Spinal cord (tissue), 9 donors: ENCODE measurements at regions not wholly inside any gene's neighbourhood (a gene's known extent, or its start where the extent isn't known, plus 50 kb on each side); places are given as distances from the start of the nearest gene placed in this dataset.
"Not testable (repeated sequence)": the region's sequence is repeated elsewhere in the genome, so short reads cannot be mapped to it uniquely, and the experiment has no call there.

Source experiments
- DNase-seq, 6 donors: peaks; one replicate each; pipeline versions ENCODE4 v3.0.0 to v3.0.0-alpha.2; 2013 to 2015; ENCODE audit warnings: low spot score in 6 of 6, low read depth in 4 of 6
- H3K27ac ChIP-seq: one replicate; pipeline ENCODE4 v1.5.1; 2013; ENCODE audit warnings: low read depth, low read length, control low read depth
- H3K27me3 ChIP-seq: one replicate; pipeline ENCODE4 v1.6.1; 2013; ENCODE audit warnings: low read length; ENCODE audit not compliant: control insufficient read depth, insufficient read depth
- H3K36me3 ChIP-seq: one replicate; pipeline ENCODE4 v1.6.1; 2013; ENCODE audit warnings: low read length; ENCODE audit not compliant: control insufficient read depth, insufficient read depth
- H3K4me1 ChIP-seq: one replicate; pipeline ENCODE4 v1.6.1; 2013; ENCODE audit warnings: low read length; ENCODE audit not compliant: control insufficient read depth, insufficient read depth
- H3K4me3 ChIP-seq: one replicate; pipeline ENCODE4 v1.5.1; 2013; ENCODE audit warnings: low read depth, low read length, control low read depth
- H3K9me3 ChIP-seq: one replicate; pipeline ENCODE4 v1.6.1; 2013; ENCODE audit warnings: low read length; ENCODE audit not compliant: control insufficient read depth, insufficient read depth
- WGBS: methylation state at CpG from one replicate; pipeline ENCODE4 v1.1.5; 2013; ENCODE audit warnings: missing lambda C conversion rate; ENCODE audit not compliant: insufficient coverage; 5-methylcytosine and 5-hydroxymethylcytosine counted together
- donor health status: healthy.

- Histone ChIP-seq H3K27ac (no peak overlapping the region), H3K4me3 (no peak overlapping the region), H3K27me3 (no peaks in the 10 kb centered on the region), H3K9me3 (no peaks in the 10 kb centered on the region), H3K4me1 (no peaks in the 10 kb centered on the region), H3K36me3 (no peaks in the 10 kb centered on the region)
- WGBS = no CpG with 5 or more reads among the region's 2 CpGs
- no peak for DNase-seq
Observed at GRCh38 chr1:190904091-190904695, 426.5 kb upstream of the BRINP3 start.

- WGBS = no CpG with 5 or more reads among the region's 1 CpG
- H3K36me3 ChIP-seq = no peaks in the 10 kb centered on the region
- H3K4me1 ChIP-seq = no peaks in the 10 kb centered on the region
- DNase-seq = no peak
- H3K27ac ChIP-seq = no peak overlapping the region
- H3K27me3 ChIP-seq = no peaks in the 10 kb centered on the region
- no peak overlapping the region for H3K4me3 ChIP-seq
- no peaks in the 10 kb centered on the region for H3K9me3 ChIP-seq
Observed at GRCh38 chr1:190906206-190906725, 428.6 kb upstream of the BRINP3 start.

- WGBS = no CpG with 5 or more reads among the region's 1 CpG
- no peaks in the 10 kb centered on the region for H3K9me3 ChIP-seq
- H3K4me1 ChIP-seq = no peaks in the 10 kb centered on the region
- DNase-seq = no peak
- H3K36me3 ChIP-seq = no peaks in the 10 kb centered on the region
- H3K27me3 ChIP-seq = no peaks in the 10 kb centered on the region
- H3K27ac ChIP-seq = no peak overlapping the region
- H3K4me3 ChIP-seq = no peak overlapping the region
Observed at GRCh38 chr1:190908246-190908645, 430.6 kb upstream of the BRINP3 start.

- DNase-seq = no peak
- Histone ChIP-seq H3K9me3 (no peaks in the 10 kb centered on the region), H3K4me3 (no peak overlapping the region), H3K4me1 (no peaks in the 10 kb centered on the region), H3K27me3 (no peaks in the 10 kb centered on the region), H3K27ac (no peak overlapping the region), H3K36me3 (no peaks in the 10 kb centered on the region)
Observed at GRCh38 chr1:190908691-190909090, 431.0 kb upstream of the BRINP3 start.

GRCh38 chr1:190935925-190936324, 458.3 kb upstream of the BRINP3 start:
- H3K27ac ChIP-seq = no peak overlapping the region
- no peaks in the 10 kb centered on the region for H3K9me3 ChIP-seq
- peak in 2 of 6 donors; percentile 15 to 20 for DNase-seq
- no CpG with 5 or more reads among the region's 1 CpG for WGBS
- H3K4me3 ChIP-seq = no peak overlapping the region
- no peaks in the 10 kb centered on the region for H3K36me3 ChIP-seq
- H3K27me3 ChIP-seq = no peaks in the 10 kb centered on the region
- H3K4me1 ChIP-seq = no peaks in the 10 kb centered on the region

GRCh38 chr1:190936337-190936736, 458.7 kb upstream of the BRINP3 start:
- H3K4me1 ChIP-seq = no peaks in the 10 kb centered on the region
- no peak overlapping the region for H3K27ac ChIP-seq
- no CpG with 5 or more reads among the region's 1 CpG for WGBS
- H3K4me3 ChIP-seq = no peak overlapping the region
- no peaks in the 10 kb centered on the region for H3K36me3 ChIP-seq
- DNase-seq = peak in 1 of 6 donors; percentile 11
- no peaks in the 10 kb centered on the region for H3K27me3 ChIP-seq
- no peaks in the 10 kb centered on the region for H3K9me3 ChIP-seq

GRCh38 chr1:190940951-190941350, 463.3 kb upstream of the BRINP3 start:
- Histone ChIP-seq H3K4me1 (no peaks in the 10 kb centered on the region), H3K9me3 (no peaks in the 10 kb centered on the region), H3K27me3 (no peaks in the 10 kb centered on the region), H3K4me3 (no peak overlapping the region), H3K36me3 (no peaks in the 10 kb centered on the region), H3K27ac (no peak overlapping the region)
- no CpG with 5 or more reads among the region's 2 CpGs for WGBS
- DNase-seq = no peak

- WGBS = no CpG with 5 or more reads among the region's 3 CpGs
- Histone ChIP-seq H3K27ac (no peak overlapping the region), H3K9me3 (no peaks in the 10 kb centered on the region), H3K27me3 (no peaks in the 10 kb centered on the region), H3K4me1 (no peaks in the 10 kb centered on the region), H3K4me3 (no peak overlapping the region), H3K36me3 (no peaks in the 10 kb centered on the region)
- no peak for DNase-seq
Observed at GRCh38 chr1:190942475-190942874, 464.8 kb upstream of the BRINP3 start.

- H3K36me3 ChIP-seq, H3K4me3 ChIP-seq, H3K4me1 ChIP-seq, H3K27ac ChIP-seq, H3K9me3 ChIP-seq, H3K27me3 ChIP-seq, DNase-seq: not testable (repeated sequence)
- WGBS = 100% methylated on average over 1 of the region's 5 CpGs
Observed at GRCh38 chr1:190943722-190944121, 466.1 kb upstream of the BRINP3 start.

GRCh38 chr1:190949939-190950338, 472.3 kb upstream of the BRINP3 start:
- Histone ChIP-seq H3K4me1 (no peaks in the 10 kb centered on the region), H3K27ac (no peak overlapping the region), H3K9me3 (no peaks in the 10 kb centered on the region), H3K4me3 (no peak overlapping the region), H3K27me3 (no peaks in the 10 kb centered on the region), H3K36me3 (no peaks in the 10 kb centered on the region)
- DNase-seq = peak in 2 of 6 donors; percentile 6 to 25
- WGBS = 30% methylated on average over 3 of the region's 5 CpGs
